Mesendoderm (in vitro differentiated cells): ENCODE measurements at regions not wholly inside any gene's neighbourhood (a gene's known extent, or its start where the extent isn't known, plus 50 kb on each side); places are given as distances from the start of the nearest gene placed in this dataset.

Experiments
- DNase-seq: peaks from one replicate; pipeline ENCODE4 v3.0.0; 2013
- H2AK5ac ChIP-seq: 2 replicates; pipeline ENCODE4 v1.6.1; 2013; ENCODE audit warnings: low read length, inconsistent platforms
- H2BK120ac ChIP-seq: 2 replicates; pipeline ENCODE4 v1.6.1; 2013; ENCODE audit warnings: low read depth, mild to moderate bottlenecking, low read length, moderate library complexity, mixed read lengths
- H2BK15ac ChIP-seq: replicated peaks from 2 replicates; pipeline ENCODE4 v1.6.1; 2013; ENCODE audit warnings: low read depth, mild to moderate bottlenecking, moderate library complexity
- H2BK5ac ChIP-seq: 2 replicates; pipeline ENCODE4 v1.6.1; 2013; ENCODE audit warnings: low read length, inconsistent platforms
- H3K18ac ChIP-seq: 2 replicates; pipeline ENCODE4 v1.6.1; 2013; ENCODE audit warnings: mild to moderate bottlenecking, low read length, mixed read lengths
- H3K23ac ChIP-seq: one replicate; pipeline ENCODE4 v1.6.1; 2013; ENCODE audit warnings: low read length
- H3K27ac ChIP-seq: 2 replicates; pipeline ENCODE4 v1.5.1; 2013; ENCODE audit warnings: low read depth, mild to moderate bottlenecking, inconsistent platforms, low read length, moderate library complexity
- H3K27me3 ChIP-seq: 2 replicates; pipeline ENCODE4 v1.6.1; 2013; ENCODE audit warnings: low read length, control low read depth, mild to moderate bottlenecking, inconsistent platforms; ENCODE audit not compliant: insufficient read depth, poor library complexity
- H3K36me3 ChIP-seq: 2 replicates; pipeline ENCODE4 v1.6.1; 2013; ENCODE audit warnings: low read length, inconsistent platforms; ENCODE audit not compliant: control insufficient read depth, insufficient read depth
- H3K4ac ChIP-seq: one replicate; pipeline ENCODE4 v1.6.1; 2013; ENCODE audit warnings: low read depth, mild to moderate bottlenecking, low read length, moderate library complexity
- H3K4me1 ChIP-seq: 2 replicates; pipeline ENCODE4 v1.6.1; 2013; ENCODE audit warnings: low read depth, low read length, inconsistent platforms; ENCODE audit not compliant: control insufficient read depth
- H3K4me2 ChIP-seq: 2 replicates; pipeline ENCODE4 v1.6.1; 2013; ENCODE audit warnings: low read length
- H3K4me3 ChIP-seq: 2 replicates; pipeline ENCODE4 v1.5.1; 2013; ENCODE audit warnings: mild to moderate bottlenecking, low read length
- H3K56ac ChIP-seq: one replicate; pipeline ENCODE4 v1.6.1; 2013; ENCODE audit warnings: low read length
- H3K79me1 ChIP-seq: 2 replicates; pipeline ENCODE4 v1.6.1; 2013; ENCODE audit warnings: low read length, inconsistent platforms
- H3K79me2 ChIP-seq: 2 replicates; pipeline ENCODE4 v1.6.1; 2013; ENCODE audit warnings: mild to moderate bottlenecking, low read length; ENCODE audit not compliant: control insufficient read depth, insufficient read depth
- H3K9ac ChIP-seq: 2 replicates; pipeline ENCODE4 v1.6.1; 2013; ENCODE audit warnings: low read length, inconsistent platforms
- H4K5ac ChIP-seq: one replicate; pipeline ENCODE4 v1.6.1; 2013; ENCODE audit warnings: low read length
- H4K8ac ChIP-seq: one replicate; pipeline ENCODE4 v1.6.1; 2013; ENCODE audit warnings: low read depth, mild to moderate bottlenecking, control low read depth, low read length, moderate library complexity
- WGBS: extraction: QIAGEN DNeasy Blood & Tissue Kit; methylation state at CpG from one replicate; pipeline ENCODE4 v1.1.7; 2013; ENCODE audit warnings: low lambda C conversion rate, missing lambda C conversion rate; ENCODE audit not compliant: insufficient coverage; ENCODE audit errors: extremely low coverage; 5-methylcytosine and 5-hydroxymethylcytosine counted together

- H2BK5ac ChIP-seq = no peak overlapping the region
- DNase-seq = peak; percentile 82
- H3K27ac ChIP-seq = no peak overlapping the region
- no peaks in the 10 kb centered on the region for H3K36me3 ChIP-seq
- H2BK120ac ChIP-seq = no peak overlapping the region
- H3K23ac ChIP-seq = no peak overlapping the region
- no peak overlapping the region for H3K4me3 ChIP-seq
- no peak overlapping the region for H3K4ac ChIP-seq
- no peak overlapping the region for H2AK5ac ChIP-seq
- no peak overlapping the region for H2BK15ac ChIP-seq
- peaks cover 2% of the 10 kb centered on the region for H3K4me1 ChIP-seq
- H3K4me2 ChIP-seq = no peak overlapping the region
- no peaks in the 10 kb centered on the region for H3K79me1 ChIP-seq
- no peaks in the 10 kb centered on the region for H3K79me2 ChIP-seq
- H3K56ac ChIP-seq = no peak overlapping the region
- no peaks in the 10 kb centered on the region for H3K27me3 ChIP-seq
- H3K9ac ChIP-seq = no peak overlapping the region
- H3K18ac ChIP-seq = no peak overlapping the region
- no CpG with 5 or more reads among the region's 2 CpGs for WGBS
- H4K5ac ChIP-seq = no peak overlapping the region
- H4K8ac ChIP-seq = no peak overlapping the region
Measured at GRCh38 chr7:106957766-106958165, 86.7 kb upstream of the PRKAR2B start.

GRCh38 chr7:106959753-106960152 lies 84.8 kb upstream of the PRKAR2B start:
- H4K5ac ChIP-seq = no peak overlapping the region
- H3K27ac ChIP-seq = no peak overlapping the region
- no peak overlapping the region for H2BK15ac ChIP-seq
- no peaks in the 10 kb centered on the region for H3K36me3 ChIP-seq
- no peak overlapping the region for H4K8ac ChIP-seq
- no peak overlapping the region for H3K4me2 ChIP-seq
- H3K18ac ChIP-seq = no peak overlapping the region
- no peak overlapping the region for H2BK120ac ChIP-seq
- no peak overlapping the region for H3K9ac ChIP-seq
- H3K4ac ChIP-seq = no peak overlapping the region
- H3K4me1 ChIP-seq = no peaks in the 10 kb centered on the region
- DNase-seq = peak; percentile 63
- H3K23ac ChIP-seq = no peak overlapping the region
- H3K27me3 ChIP-seq = no peaks in the 10 kb centered on the region
- WGBS = no CpG with 5 or more reads among the region's 2 CpGs
- H2BK5ac ChIP-seq = no peak overlapping the region
- H3K4me3 ChIP-seq = no peak overlapping the region
- no peak overlapping the region for H2AK5ac ChIP-seq
- no peaks in the 10 kb centered on the region for H3K79me2 ChIP-seq
- H3K56ac ChIP-seq = no peak overlapping the region
- no peaks in the 10 kb centered on the region for H3K79me1 ChIP-seq

- whole genome bisulfite sequencing = no CpG with 5 or more reads among the region's 2 CpGs
Measured at GRCh38 chr7:106962751-106963150, 81.8 kb upstream of the PRKAR2B start.

GRCh38 chr7:106964466-106964865 lies 80.0 kb upstream of the PRKAR2B start:
- Histone ChIP-seq H3K27me3 (no peaks in the 10 kb centered on the region), H3K4ac (no peak overlapping the region), H3K36me3 (no peaks in the 10 kb centered on the region), H3K4me2 (no peak overlapping the region), H3K23ac (no peak overlapping the region), H2BK15ac (no peak overlapping the region), H3K18ac (no peak overlapping the region), H3K79me2 (no peaks in the 10 kb centered on the region), H3K4me3 (no peak overlapping the region), H4K8ac (no peak overlapping the region), H2AK5ac (no peak overlapping the region), H2BK5ac (no peak overlapping the region), H3K79me1 (no peaks in the 10 kb centered on the region), H3K4me1 (peaks cover 14% of the 10 kb centered on the region), H3K56ac (no peak overlapping the region), H2BK120ac (no peak overlapping the region), H3K27ac (no peak overlapping the region), H3K9ac (no peak overlapping the region), H4K5ac (no peak overlapping the region)
- peak; percentile 43 for DNase-seq
- WGBS = no CpG with 5 or more reads among the region's 3 CpGs

More at GRCh38 chr7:106962751-106963150, 81.8 kb upstream of the PRKAR2B start:
- Histone ChIP-seq H2BK15ac (no peak overlapping the region), H3K18ac (no peak overlapping the region), H3K4me1 (peaks cover 14% of the 10 kb centered on the region), H3K79me2 (no peaks in the 10 kb centered on the region), H3K9ac (no peak overlapping the region), H3K4me2 (no peak overlapping the region), H3K56ac (no peak overlapping the region), H3K79me1 (no peaks in the 10 kb centered on the region), H3K27ac (no peak overlapping the region), H3K4ac (no peak overlapping the region), H2BK120ac (no peak overlapping the region), H4K5ac (no peak overlapping the region), H2BK5ac (no peak overlapping the region), H3K23ac (no peak overlapping the region), H2AK5ac (peak overlapping the region; percentile 80), H3K4me3 (no peak overlapping the region), H4K8ac (no peak overlapping the region), H3K27me3 (no peaks in the 10 kb centered on the region), H3K36me3 (no peaks in the 10 kb centered on the region)
- no peak for DNase-seq

DNA sequence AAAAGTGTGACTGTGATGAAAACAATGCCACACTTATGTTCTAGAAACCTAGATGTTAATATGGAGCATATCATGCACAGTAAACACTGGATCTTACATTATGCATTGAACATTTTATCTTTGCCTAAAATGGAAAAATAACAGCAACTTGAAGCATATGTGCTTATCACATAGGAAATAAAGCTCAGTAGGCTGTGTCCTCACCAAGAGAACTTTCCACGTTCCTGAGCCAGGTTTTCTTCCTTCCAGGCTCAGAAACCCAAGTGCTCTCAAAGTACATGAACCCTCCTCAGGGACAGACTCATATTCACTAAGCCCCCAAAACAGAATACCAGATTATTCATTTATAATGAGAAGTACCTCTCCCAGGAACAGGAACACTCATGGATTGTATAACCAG lies 79.4 kb upstream of the PRKAR2B start:
- H2AK5ac ChIP-seq = no peak overlapping the region
- no peak for DNase-seq
- no peaks in the 10 kb centered on the region for H3K79me1 ChIP-seq
- H3K18ac ChIP-seq = peak overlapping the region; percentile 88
- H3K23ac ChIP-seq = no peak overlapping the region
- no peak overlapping the region for H3K4me3 ChIP-seq
- no peak overlapping the region for H2BK15ac ChIP-seq
- peak overlapping the region; percentile 39 for H3K56ac ChIP-seq
- no peak overlapping the region for H2BK120ac ChIP-seq
- no peak overlapping the region for H3K4me2 ChIP-seq
- H2BK5ac ChIP-seq = peak overlapping the region; percentile 77
- H3K27me3 ChIP-seq = no peaks in the 10 kb centered on the region
- H3K4me1 ChIP-seq = peaks cover 14% of the 10 kb centered on the region
- H3K79me2 ChIP-seq = no peaks in the 10 kb centered on the region
- H4K5ac ChIP-seq = no peak overlapping the region
- H3K4ac ChIP-seq = peak overlapping the region; percentile 93
- H3K36me3 ChIP-seq = no peaks in the 10 kb centered on the region
- H4K8ac ChIP-seq = no peak overlapping the region
- H3K9ac ChIP-seq = no peak overlapping the region
- WGBS = no CpG with 5 or more reads among the region's 1 CpG
- peak overlapping the region; percentile 79 for H3K27ac ChIP-seq

DNA sequence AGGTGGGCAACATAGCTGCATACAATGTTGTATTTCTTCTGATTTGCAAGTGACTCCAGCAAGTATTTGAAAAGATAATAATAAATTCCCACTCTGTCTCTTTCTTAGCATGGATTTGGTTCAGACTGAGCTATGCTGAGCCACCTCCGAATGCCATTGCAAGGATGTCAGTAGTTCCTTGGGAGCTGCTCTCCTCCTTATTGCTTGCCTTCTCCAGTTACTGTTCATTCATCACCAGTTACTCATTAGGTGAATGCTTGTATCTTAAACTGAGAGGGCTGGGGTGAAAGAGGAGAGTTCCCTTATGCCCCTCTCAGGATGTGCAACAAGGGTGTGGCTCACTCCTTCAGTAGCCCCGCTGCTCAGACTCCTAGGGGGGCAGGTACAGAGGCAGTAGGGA lies 78.4 kb upstream of the PRKAR2B start:
- Histone ChIP-seq H3K56ac (peak overlapping the region; percentile 50), H3K79me2 (no peaks in the 10 kb centered on the region), H4K8ac (no peak overlapping the region), H3K18ac (no peak overlapping the region), H3K4ac (peak overlapping the region; percentile 1), H2BK120ac (no peak overlapping the region), H3K4me1 (peaks cover 14% of the 10 kb centered on the region), H3K9ac (no peak overlapping the region), H2AK5ac (no peak overlapping the region), H2BK15ac (no peak overlapping the region), H3K4me3 (no peak overlapping the region), H3K36me3 (no peaks in the 10 kb centered on the region), H3K27ac (peak overlapping the region; percentile 62), H3K4me2 (no peak overlapping the region), H3K23ac (no peak overlapping the region), H2BK5ac (peak overlapping the region; percentile 8), H4K5ac (no peak overlapping the region), H3K79me1 (no peaks in the 10 kb centered on the region), H3K27me3 (no peaks in the 10 kb centered on the region)
- peak; percentile 78 for DNase-seq
- WGBS = no CpG with 5 or more reads among the region's 2 CpGs
